Tibial artery (tissue), 4 donors: ENCODE measurements at regions not wholly inside any gene's neighbourhood (a gene's known extent, or its start where the extent isn't known, plus 50 kb on each side); places are given as distances from the start of the nearest gene placed in this dataset.
A peak's percentile ranks its signal among the peaks of the same experiment; 100 is the strongest.

Experiments used
- DNase-seq, 2 donors: peaks; one replicate each; pipeline ENCODE4 v3.0.0-alpha.2; 2019
- H3K27ac ChIP-seq, 2 donors: fragments of 200-600 bp; sonication (generic) in 1 of 2; 1 replicate in 1 of 2; 2 replicates in 1 of 2; pipeline ENCODE4 v1.5.1; 2018 to 2019; ENCODE audit warnings: mild to moderate bottlenecking in 1 of 2
- H3K27me3 ChIP-seq, 2 donors: fragments of 200-600 bp; sonication (generic) in 1 of 2; one replicate each; pipeline versions ENCODE4 v1.5.1 to v1.6.0; 2016 to 2019
- H3K36me3 ChIP-seq, 3 donors: fragments of 200-600 bp; sonication (generic) in 2 of 3; one replicate each; pipeline ENCODE4 v1.5.1; 2016 to 2019; ENCODE audit warnings: mild to moderate bottlenecking in 2 of 3
- H3K4me1 ChIP-seq, 4 donors: fragments of 200-600 bp; sonication (generic) in 2 of 4; 1 replicate in 3 of 4; 2 replicates in 1 of 4; pipeline ENCODE4 v1.5.1; 2016 to 2019
- H3K4me3 ChIP-seq, 2 donors: fragments of 200-600 bp; sonication (generic) in 1 of 2; 1 replicate in 1 of 2; 2 replicates in 1 of 2; pipeline ENCODE4 v1.5.1; 2018 to 2019; ENCODE audit warnings: mild to moderate bottlenecking in 2 of 2
- H3K9me3 ChIP-seq, 3 donors: fragments of 200-600 bp; sonication (generic) in 1 of 3; one replicate each; pipeline ENCODE4 v1.5.1; 2016 to 2019
- CTCF ChIP-seq, 2 experiments: fragments of 200-600 bp in 1 of 2; fragments of 450-650 bp in 1 of 2; IDR thresholded peaks; one replicate each; pipeline ENCODE4 v1.5.1; 2017 to 2019; ENCODE audit warnings: antibody characterized with exemption in 2 of 2, mild to moderate bottlenecking in 1 of 2, moderate library complexity in 1 of 2
- intact Hi-C: fragments of 100-400 bp; cut with DNase I; formaldehyde crosslinking; loops from one replicate; pipeline ENCODE4 v1.15.0; 2023; ENCODE audit warnings: low total_unique reads

DNA sequence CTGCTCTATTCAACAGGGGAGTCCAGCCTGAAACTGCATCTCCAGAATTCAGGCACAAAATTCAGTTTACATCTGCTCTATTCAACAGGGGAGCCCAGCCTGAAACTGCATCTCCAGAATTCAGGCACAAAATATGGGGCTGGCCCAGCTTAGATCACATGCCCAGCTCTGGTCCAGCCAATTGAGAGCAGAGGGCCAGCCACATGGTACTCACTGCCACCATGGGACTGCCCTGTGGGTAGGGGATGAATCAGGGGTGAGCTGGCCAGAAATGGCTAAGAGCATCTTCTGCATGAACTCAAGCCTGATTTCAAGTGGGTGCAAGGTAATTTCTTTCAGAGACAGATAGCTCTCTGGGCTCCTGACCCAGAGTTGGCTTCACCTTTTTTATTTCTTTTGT lies 156.6 kb upstream of the LYZL2 start:
- no peak overlapping the region for H3K4me3 ChIP-seq
- intact Hi-C loops: loop anchor here (10.0 kb wide), 1 partner anchor 249 kb away; the partner anchor contains the start of gene ZNF438
- H3K4me1 ChIP-seq: peaks cover 0 to 22% (median 20%) of the 10 kb centered on the region in 4 donors
- H3K9me3 ChIP-seq: no peaks in the 10 kb centered on the region
- no peak for DNase-seq
- no peak for TF ChIP-seq CTCF (IDR thresholded peaks at IDR 0.05)
- H3K27me3 ChIP-seq: no peaks in the 10 kb centered on the region
- H3K27ac ChIP-seq: peak overlapping the region; percentile 97
- no peaks in the 10 kb centered on the region for H3K36me3 ChIP-seq

DNA sequence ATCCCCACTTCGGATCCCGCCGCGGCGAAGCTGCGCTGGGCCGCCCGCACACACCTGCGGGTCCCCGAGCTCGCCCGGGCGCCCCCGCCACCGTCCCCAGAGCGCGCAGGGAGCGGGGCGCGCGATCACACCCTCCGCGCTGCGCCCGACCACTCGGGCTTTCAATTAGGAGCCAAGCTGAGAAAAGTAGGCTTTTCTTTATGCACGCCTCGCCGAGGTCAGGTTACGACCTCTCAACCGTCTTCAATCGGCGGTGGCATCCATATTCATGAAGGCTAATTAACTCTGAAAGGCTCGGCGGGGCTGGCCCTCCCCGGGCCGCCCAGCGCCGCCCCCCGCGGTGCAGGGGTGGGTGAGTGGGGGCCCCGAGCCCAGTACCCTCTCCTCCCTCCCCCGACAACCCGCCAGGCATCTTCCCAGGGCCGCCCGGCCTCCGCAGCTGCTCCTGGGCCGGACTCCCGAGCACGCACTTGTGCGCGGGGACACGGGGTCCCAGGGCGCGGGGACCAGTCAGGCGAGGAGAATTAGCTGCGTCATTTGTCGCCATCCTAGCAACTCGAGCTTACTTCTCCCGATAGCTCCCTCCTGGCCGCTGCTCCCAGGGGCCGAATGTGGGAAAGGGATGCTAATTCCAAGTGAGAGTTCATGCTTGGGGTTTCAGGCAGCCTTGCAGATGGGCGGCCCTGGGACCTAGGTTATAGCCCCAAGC lies 155.5 kb upstream of the LYZL2 start:
- TF ChIP-seq CTCF (IDR thresholded peaks at IDR 0.05): peak in 1 of 2 experiments; percentile 32
- Histone ChIP-seq H3K27ac (peak overlapping the region; percentile 97), H3K27me3 (no peaks in the 10 kb centered on the region), H3K4me3 (peak overlapping the region; percentile 74 to 76), H3K36me3 (no peaks in the 10 kb centered on the region), H3K9me3 (no peaks in the 10 kb centered on the region), H3K4me1 (peaks cover 0 to 22% (median 20%) of the 10 kb centered on the region in 4 donors)
- intact Hi-C loops: loop anchor here (5.0 to 10.0 kb wide), 3 partner anchors 250 to 1027 kb away; partner anchors contain the start of gene ZNF438
- peak; percentile 84 to 92 for DNase-seq

- Histone ChIP-seq H3K9me3 (no peaks in the 10 kb centered on the region), H3K36me3 (no peaks in the 10 kb centered on the region), H3K27me3 (no peaks in the 10 kb centered on the region), H3K4me3 (peak overlapping the region; percentile 74 to 76), H3K27ac (peak overlapping the region; percentile 97), H3K4me1 (peaks cover 0 to 22% (median 20%) of the 10 kb centered on the region in 4 donors)
- no peak for DNase-seq
- intact Hi-C loops: loop anchor here (5.0 to 10.0 kb wide), 3 partner anchors 250 to 1028 kb away; partner anchors contain the start of gene ZNF438
- no peak for TF ChIP-seq CTCF (IDR thresholded peaks at IDR 0.05)
Observed at GRCh38 chr10:30784524-30784896, 155.0 kb upstream of the LYZL2 start.

DNA sequence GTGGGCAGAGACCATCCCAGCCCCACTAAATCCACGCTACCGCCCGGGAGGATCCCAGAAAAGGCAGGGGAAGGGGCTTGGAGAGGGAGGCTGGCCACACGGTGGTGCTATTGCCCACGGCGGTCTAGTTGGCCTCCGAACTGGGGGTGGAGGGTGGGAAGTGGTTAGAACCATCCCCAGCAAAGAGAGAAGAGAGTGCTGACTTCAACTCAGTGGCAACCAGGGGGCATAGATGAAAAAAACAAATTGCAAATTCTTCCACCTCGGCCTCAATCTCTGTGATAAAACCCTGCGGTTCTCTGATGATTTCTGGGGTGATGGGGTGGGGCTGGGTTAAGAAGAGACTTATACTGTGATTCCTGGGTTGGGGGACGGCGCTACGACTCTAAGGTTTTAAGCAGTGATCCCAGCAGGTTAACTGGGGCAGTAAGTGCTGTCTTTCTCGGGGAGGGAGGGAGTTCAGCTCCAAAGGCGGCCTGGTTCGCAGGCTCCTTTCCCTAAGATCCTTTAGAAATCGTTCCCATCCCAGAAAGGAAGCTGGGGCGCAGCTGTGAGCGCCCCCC lies 154.5 kb upstream of the LYZL2 start:
- H3K27ac ChIP-seq: peak overlapping the region; percentile 97
- peak; percentile 89 to 93 for TF ChIP-seq CTCF (IDR thresholded peaks at IDR 0.05)

GRCh38 chr10:30782537-30783461 lies 153.2 kb upstream of the LYZL2 start:
- Histone ChIP-seq H3K27ac (peak overlapping the region; percentile 97), H3K9me3 (no peaks in the 10 kb centered on the region), H3K4me1 (peaks cover 0 to 22% (median 20%) of the 10 kb centered on the region in 4 donors), H3K36me3 (no peaks in the 10 kb centered on the region), H3K27me3 (no peaks in the 10 kb centered on the region), H3K4me3 (no peak overlapping the region)
- no peak for TF ChIP-seq CTCF (IDR thresholded peaks at IDR 0.05)
- intact Hi-C loops: loop anchor here (5.0 to 10.0 kb wide), 3 partner anchors 252 to 1030 kb away; partner anchors contain the start of gene ZNF438
- no peak for DNase-seq

More for the DNA sequence above, 154.5 kb upstream of the LYZL2 start:
- Histone ChIP-seq H3K36me3 (no peaks in the 10 kb centered on the region), H3K4me1 (peaks cover 0 to 22% (median 20%) of the 10 kb centered on the region in 4 donors), H3K9me3 (no peaks in the 10 kb centered on the region), H3K27me3 (no peaks in the 10 kb centered on the region), H3K4me3 (peak overlapping the region; percentile 74 to 76)
- DNase-seq: peak; percentile 85 to 92
- intact Hi-C loops: loop anchor here (5.0 to 10.0 kb wide), 3 partner anchors 251 to 1028 kb away; partner anchors contain the start of gene ZNF438
